ENCODE measurements at regions not wholly inside any gene's neighbourhood (a gene's known extent, or its start where the extent isn't known, plus 50 kb on each side); places are given as distances from the start of the nearest gene placed in this dataset.

GRCh38 chr11:114773541-114774338 lies 95.4 kb downstream of the NXPE2 start:
- no peaks in the 10 kb centered on the region for H3K27me3 Mint-ChIP-seq (ENCODE audit: unreplicated experiment)
- H3K4me1 Mint-ChIP-seq (ENCODE audit: low read depth, unreplicated experiment), result no peaks in the 10 kb centered on the region
- no TSS peak for BruUV-seq (replicated peaks)
- no peak for TF ChIP-seq CTCF (IDR thresholded peaks at IDR 0.05; ENCODE audit: unreplicated experiment)
- no peak for DNase-seq
- no peak overlapping the region for H3K4me3 Mint-ChIP-seq (ENCODE audit: low read depth, unreplicated experiment)
- intact Hi-C loops (cut with micrococcal nuclease; ENCODE audit: unreplicated experiment), result no loop called here
- H3K27ac Mint-ChIP-seq (ENCODE audit: unreplicated experiment), result no peak overlapping the region
- H3K9me3 Mint-ChIP-seq (ENCODE audit: low read depth, unreplicated experiment), result no peaks in the 10 kb centered on the region
- no peaks in the 10 kb centered on the region for H3K36me3 Mint-ChIP-seq (ENCODE audit: insufficient read depth, unreplicated experiment)
- CTCF ChIA-PET, result no interaction called here

GRCh38 chr11:114774599-114775361 lies 96.5 kb downstream of the NXPE2 start:
- peak; percentile 17 for DNase-seq
- Mint-ChIP-seq H3K27me3 (ENCODE audit: unreplicated experiment) (no peaks in the 10 kb centered on the region), H3K9me3 (ENCODE audit: low read depth, unreplicated experiment) (no peaks in the 10 kb centered on the region), H3K4me3 (ENCODE audit: low read depth, unreplicated experiment) (no peak overlapping the region), H3K4me1 (ENCODE audit: low read depth, unreplicated experiment) (no peaks in the 10 kb centered on the region), H3K36me3 (ENCODE audit: insufficient read depth, unreplicated experiment) (no peaks in the 10 kb centered on the region), H3K27ac (ENCODE audit: unreplicated experiment) (no peak overlapping the region)
- TF ChIP-seq CTCF (IDR thresholded peaks at IDR 0.05; ENCODE audit: unreplicated experiment), result no peak
- CTCF ChIA-PET, result interaction anchor here (0.7 kb wide), 1 partner anchor 580 kb away, joined by 3 read pairs; no protein-coding TSS in a partner anchor
- intact Hi-C loops (cut with micrococcal nuclease; ENCODE audit: unreplicated experiment), result no loop called here
- no TSS peak for BruUV-seq (replicated peaks)

- intact Hi-C loops (cut with micrococcal nuclease; ENCODE audit: unreplicated experiment), result no loop called here
- BruUV-seq (replicated peaks), result no TSS peak
- H3K9me3 Mint-ChIP-seq (ENCODE audit: low read depth, unreplicated experiment), result no peaks in the 10 kb centered on the region
- no peak overlapping the region for H3K4me3 Mint-ChIP-seq (ENCODE audit: low read depth, unreplicated experiment)
- TF ChIP-seq CTCF (IDR thresholded peaks at IDR 0.05; ENCODE audit: unreplicated experiment), result no peak
- DNase-seq, result no peak
- no peak overlapping the region for H3K27ac Mint-ChIP-seq (ENCODE audit: unreplicated experiment)
- H3K36me3 Mint-ChIP-seq (ENCODE audit: insufficient read depth, unreplicated experiment), result no peaks in the 10 kb centered on the region
- CTCF ChIA-PET, result no interaction called here
- H3K27me3 Mint-ChIP-seq (ENCODE audit: unreplicated experiment), result no peaks in the 10 kb centered on the region
- no peaks in the 10 kb centered on the region for H3K4me1 Mint-ChIP-seq (ENCODE audit: low read depth, unreplicated experiment)
Measured at GRCh38 chr11:114775875-114776621, 97.7 kb downstream of the NXPE2 start.

GRCh38 chr11:114776956-114777355 lies 98.6 kb downstream of the NXPE2 start:
- Mint-ChIP-seq H3K27ac (ENCODE audit: unreplicated experiment) (no peak overlapping the region), H3K36me3 (ENCODE audit: insufficient read depth, unreplicated experiment) (no peaks in the 10 kb centered on the region), H3K27me3 (ENCODE audit: unreplicated experiment) (no peaks in the 10 kb centered on the region), H3K4me1 (ENCODE audit: low read depth, unreplicated experiment) (no peaks in the 10 kb centered on the region), H3K4me3 (ENCODE audit: low read depth, unreplicated experiment) (no peak overlapping the region), H3K9me3 (ENCODE audit: low read depth, unreplicated experiment) (no peaks in the 10 kb centered on the region)
- BruUV-seq (replicated peaks), result no TSS peak
- no peak for DNase-seq
- intact Hi-C loops (cut with micrococcal nuclease; ENCODE audit: unreplicated experiment), result no loop called here
- TF ChIP-seq CTCF (IDR thresholded peaks at IDR 0.05; ENCODE audit: unreplicated experiment), result no peak
- CTCF ChIA-PET, result no interaction called here
